OCI-LY7 (cell line): ENCODE measurements at regions not wholly inside any gene's neighbourhood (a gene's known extent, or its start where the extent isn't known, plus 50 kb on each side); places are given as distances from the start of the nearest gene placed in this dataset.

Experiments used
- BruUV-seq: library from RNA; stranded (reverse); fragments of 400-500 nt; replicated peaks from 2 replicates; lab custom pipeline; 2021; lab: Mats Ljungman, UMichigan
- CTCF ChIA-PET: fragments of 300-600 bp; sonication (Branson Sonifier 250); formaldehyde crosslinking; loops from one replicate; lab custom pipeline; 2022; ENCODE audit warnings: antibody characterized with exemption; ENCODE audit not compliant: unreplicated experiment; lab: Charles Lee
- POLR2A ChIA-PET: fragments of 300-600 bp; sonication (Branson Sonifier 250); formaldehyde crosslinking; loops from one replicate; lab custom pipeline; 2022; ENCODE audit warnings: antibody characterized with exemption; lab: Charles Lee
- DNase-seq: peaks from one replicate; pipeline ENCODE4 v3.0.0-alpha.2; 2015; ENCODE audit warnings: low spot score
- H2AFZ ChIP-seq: fragments of 200-600 bp; sonication (generic), shearing (Covaris generic); 2 replicates; pipeline ENCODE4 v1.6.1; 2014; ENCODE audit warnings: mild to moderate bottlenecking, antibody characterized with exemption, low read length, moderate library complexity
- H3K27ac ChIP-seq: fragments of 200-600 bp; sonication (generic); 2 replicates; pipeline ENCODE4 v1.5.1; 2014; ENCODE audit warnings: mixed run types, low read depth, mild to moderate bottlenecking, moderate library complexity, low read length, inconsistent platforms; ENCODE audit not compliant: poor library complexity, severe bottlenecking
- H3K36me3 ChIP-seq: fragments of 200-600 bp; sonication (generic); 2 replicates; pipeline ENCODE4 v1.6.1; 2014; ENCODE audit warnings: mild to moderate bottlenecking, antibody characterized with exemption, low read length, moderate library complexity, mixed read lengths; ENCODE audit not compliant: insufficient read depth
- H3K4me1 ChIP-seq: fragments of 200-600 bp; sonication (generic); 2 replicates; pipeline ENCODE4 v1.5.1; 2014; ENCODE audit warnings: mild to moderate bottlenecking, low read length; ENCODE audit not compliant: insufficient read depth, poor library complexity, severe bottlenecking
- H3K4me2 ChIP-seq: fragments of 200-600 bp; sonication (generic); 2 replicates; pipeline ENCODE4 v1.6.1; 2014; ENCODE audit warnings: mild to moderate bottlenecking, low read length
- H3K4me3 ChIP-seq: fragments of 200-600 bp; sonication (generic); 2 replicates; pipeline ENCODE4 v1.5.1; 2014; ENCODE audit warnings: mild to moderate bottlenecking, low read depth, low read length; ENCODE audit not compliant: poor library complexity, severe bottlenecking
- H3K79me2 ChIP-seq: fragments of 200-600 bp; sonication (generic); 2 replicates; pipeline ENCODE4 v1.6.1; 2016; ENCODE audit warnings: low read depth, mild to moderate bottlenecking, low read length, moderate library complexity, mixed read lengths; ENCODE audit not compliant: insufficient read depth
- H3K9me2 ChIP-seq: fragments of 200-600 bp; sonication (generic); 2 replicates; pipeline ENCODE4 v1.6.1; 2016; ENCODE audit warnings: mild to moderate bottlenecking, low read length, mixed read lengths; ENCODE audit not compliant: insufficient read depth
- H3K9me3 ChIP-seq: fragments of 200-600 bp; sonication (generic); 2 replicates; pipeline ENCODE4 v1.6.1; 2014; ENCODE audit warnings: mild to moderate bottlenecking, mixed run types, low read length, mixed read lengths
- H4K20me1 ChIP-seq: fragments of 200-600 bp; sonication (generic); 2 replicates; pipeline ENCODE4 v1.6.1; 2014; ENCODE audit warnings: mild to moderate bottlenecking, antibody characterized with exemption, low read length, moderate library complexity, mixed read lengths; ENCODE audit not compliant: insufficient read depth
- CTCF ChIP-seq: fragments of 200-600 bp; sonication (generic); conservative IDR thresholded peaks from 2 replicates; pipeline ENCODE4 v1.5.1; 2014; ENCODE audit warnings: mild to moderate bottlenecking, antibody characterized with exemption, low read length, moderate library complexity, mixed read lengths
- EZH2phosphoT487 ChIP-seq: fragments of 200-600 bp; sonication (generic); IDR thresholded peaks from 2 replicates; pipeline ENCODE4 v1.6.1; 2018; ENCODE audit warnings: low read depth, borderline replicate concordance, mild to moderate bottlenecking, mixed run types, antibody characterized with exemption, low read length, moderate library complexity, mixed read lengths
- intact Hi-C: fragments of 100-400 bp; cut with micrococcal nuclease; formaldehyde crosslinking; loops from one replicate; pipeline ENCODE4 v1.10.0; 2022; ENCODE audit not compliant: unreplicated experiment

GRCh38 chr3:116579840-116580239 is 129.7 kb upstream of the TUSC7 start:
- Histone ChIP-seq H3K27ac (no peak overlapping the region), H3K9me3 (no peaks in the 10 kb centered on the region), H3K4me1 (no peaks in the 10 kb centered on the region), H3K4me2 (no peak overlapping the region), H3K79me2 (no peaks in the 10 kb centered on the region), H3K4me3 (no peak overlapping the region), H4K20me1 (no peaks in the 10 kb centered on the region), H3K9me2 (no peaks in the 10 kb centered on the region), H2AFZ (no peak overlapping the region), H3K36me3 (no peaks in the 10 kb centered on the region)
- DNase-seq: no peak
- ChIA-PET CTCF (no interaction called here), POLR2A (interaction anchor here (0.9 kb wide), 1 partner anchor 68 kb away, joined by 3 read pairs; no protein-coding TSS in a partner anchor)
- TF ChIP-seq EZH2phosphoT487 (no peak), CTCF (no peak)
- intact Hi-C loops: no loop called here
- BruUV-seq: no TSS peak

- ChIA-PET POLR2A (no interaction called here), CTCF (no interaction called here)
- H3K4me3 ChIP-seq: no peak overlapping the region
- no peak for TF ChIP-seq EZH2phosphoT487
- no peak for TF ChIP-seq CTCF
- no peak for DNase-seq
- no peaks in the 10 kb centered on the region for H4K20me1 ChIP-seq
- intact Hi-C loops: no loop called here
- no peak overlapping the region for H3K4me2 ChIP-seq
- H3K9me3 ChIP-seq: no peaks in the 10 kb centered on the region
- H3K27ac ChIP-seq: no peak overlapping the region
- H3K9me2 ChIP-seq: no peaks in the 10 kb centered on the region
- no peaks in the 10 kb centered on the region for H3K4me1 ChIP-seq
- no peak overlapping the region for H2AFZ ChIP-seq
- no peaks in the 10 kb centered on the region for H3K79me2 ChIP-seq
- no peaks in the 10 kb centered on the region for H3K36me3 ChIP-seq
- no TSS peak for BruUV-seq
These were observed 123.2 kb upstream of the TUSC7 start for GRCh38 chr3:116586285-116586944.

GRCh38 chr3:116591236-116591635 is 118.3 kb upstream of the TUSC7 start:
- BruUV-seq: no TSS peak
- Histone ChIP-seq H3K4me3 (no peak overlapping the region), H3K27ac (no peak overlapping the region), H4K20me1 (no peaks in the 10 kb centered on the region), H3K36me3 (no peaks in the 10 kb centered on the region), H3K4me1 (no peaks in the 10 kb centered on the region), H3K79me2 (no peaks in the 10 kb centered on the region), H3K9me2 (no peaks in the 10 kb centered on the region), H3K9me3 (no peaks in the 10 kb centered on the region), H3K4me2 (no peak overlapping the region), H2AFZ (no peak overlapping the region)
- DNase-seq: no peak
- POLR2A ChIA-PET: no interaction called here
- TF ChIP-seq EZH2phosphoT487 (no peak), CTCF (no peak)
- intact Hi-C loops: no loop called here
- CTCF ChIA-PET: no interaction called here
